ENCODE measurements at regions not wholly inside any gene's neighbourhood (a gene's known extent, or its start where the extent isn't known, plus 50 kb on each side); places are given as distances from the start of the nearest gene placed in this dataset.
"Not testable (repeated sequence)": the region's sequence is repeated elsewhere in the genome, so short reads cannot be mapped to it uniquely, and the experiment has no call there.

- ATAC-seq; H3K4me1 ChIP-seq (ENCODE audit: control insufficient read depth, insufficient read depth, low read length); H3K36me3 Mint-ChIP-seq; DNase-seq; H3K4me3 Mint-ChIP-seq; H3K9me3 ChIP-seq (ENCODE audit: control insufficient read depth, insufficient read depth, low read length); intact Hi-C loops (cut with micrococcal nuclease); H3K27me3 Mint-ChIP-seq (ENCODE audit: low read depth in 2 of 2); H3K27me3 ChIP-seq (ENCODE audit: control insufficient read depth, insufficient read depth, low read length); H3K27ac Mint-ChIP-seq; H3K4me3 ChIP-seq (ENCODE audit: low read length); H3K4me1 Mint-ChIP-seq; H3K9me3 Mint-ChIP-seq; H3K27ac ChIP-seq (ENCODE audit: low read length); H3K36me3 ChIP-seq (ENCODE audit: control insufficient read depth, insufficient read depth, low read length): not testable (repeated sequence)
- WGBS (ENCODE audit: insufficient coverage): 87% methylated on average over 14 of the region's 19 CpGs
Observed at GRCh38 chr9:138207300-138208179, 330.0 kb downstream of the CACNA1B start.

GRCh38 chr9:138209071-138209644 lies 331.6 kb downstream of the CACNA1B start:
- H3K27ac Mint-ChIP-seq; H3K4me1 ChIP-seq (ENCODE audit: control insufficient read depth, insufficient read depth, low read length); intact Hi-C loops (cut with micrococcal nuclease); H3K36me3 ChIP-seq (ENCODE audit: control insufficient read depth, insufficient read depth, low read length); H3K4me1 Mint-ChIP-seq; H3K9me3 Mint-ChIP-seq; ATAC-seq; H3K4me3 ChIP-seq (ENCODE audit: low read length); DNase-seq; H3K27me3 ChIP-seq (ENCODE audit: control insufficient read depth, insufficient read depth, low read length); H3K9me3 ChIP-seq (ENCODE audit: control insufficient read depth, insufficient read depth, low read length); H3K27me3 Mint-ChIP-seq (ENCODE audit: low read depth in 2 of 2); H3K27ac ChIP-seq (ENCODE audit: low read length); H3K36me3 Mint-ChIP-seq; H3K4me3 Mint-ChIP-seq: not testable (repeated sequence)
- 72% methylated on average over 2 of the region's 8 CpGs for WGBS (ENCODE audit: insufficient coverage)

- H3K4me3 Mint-ChIP-seq; DNase-seq; H3K27me3 Mint-ChIP-seq (ENCODE audit: low read depth in 2 of 2); H3K36me3 Mint-ChIP-seq; H3K27ac Mint-ChIP-seq; H3K36me3 ChIP-seq (ENCODE audit: control insufficient read depth, insufficient read depth, low read length); H3K4me3 ChIP-seq (ENCODE audit: low read length); H3K4me1 Mint-ChIP-seq; H3K9me3 Mint-ChIP-seq; ATAC-seq; H3K27me3 ChIP-seq (ENCODE audit: control insufficient read depth, insufficient read depth, low read length); H3K9me3 ChIP-seq (ENCODE audit: control insufficient read depth, insufficient read depth, low read length); intact Hi-C loops (cut with micrococcal nuclease); H3K4me1 ChIP-seq (ENCODE audit: control insufficient read depth, insufficient read depth, low read length); H3K27ac ChIP-seq (ENCODE audit: low read length): not testable (repeated sequence)
- 68% methylated on average over 6 of the region's 7 CpGs for WGBS (ENCODE audit: insufficient coverage)
Observed at GRCh38 chr9:138210388-138210986, 332.9 kb downstream of the CACNA1B start.

GRCh38 chr9:138211070-138211469 lies 333.5 kb downstream of the CACNA1B start:
- H3K36me3 Mint-ChIP-seq: not testable (repeated sequence)

GRCh38 chr9:138211544-138212219 lies 334.1 kb downstream of the CACNA1B start:
- H3K36me3 ChIP-seq (ENCODE audit: control insufficient read depth, insufficient read depth, low read length); H3K4me3 ChIP-seq (ENCODE audit: low read length); H3K4me1 ChIP-seq (ENCODE audit: control insufficient read depth, insufficient read depth, low read length); H3K9me3 ChIP-seq (ENCODE audit: control insufficient read depth, insufficient read depth, low read length); ATAC-seq; H3K27ac ChIP-seq (ENCODE audit: low read length); H3K36me3 Mint-ChIP-seq; H3K27ac Mint-ChIP-seq; H3K27me3 ChIP-seq (ENCODE audit: control insufficient read depth, insufficient read depth, low read length); H3K9me3 Mint-ChIP-seq; H3K4me3 Mint-ChIP-seq; H3K27me3 Mint-ChIP-seq (ENCODE audit: low read depth in 2 of 2); H3K4me1 Mint-ChIP-seq; DNase-seq; intact Hi-C loops (cut with micrococcal nuclease): not testable (repeated sequence)
- 65% methylated on average over 6 of the region's 7 CpGs for WGBS (ENCODE audit: insufficient coverage)

More at GRCh38 chr9:138211070-138211469, 333.5 kb downstream of the CACNA1B start:
- DNase-seq; H3K27me3 Mint-ChIP-seq (ENCODE audit: low read depth in 2 of 2); H3K36me3 ChIP-seq (ENCODE audit: control insufficient read depth, insufficient read depth, low read length); H3K4me3 Mint-ChIP-seq; H3K9me3 Mint-ChIP-seq; H3K27ac ChIP-seq (ENCODE audit: low read length); intact Hi-C loops (cut with micrococcal nuclease); ATAC-seq; H3K27ac Mint-ChIP-seq; H3K27me3 ChIP-seq (ENCODE audit: control insufficient read depth, insufficient read depth, low read length); H3K4me1 Mint-ChIP-seq; H3K4me3 ChIP-seq (ENCODE audit: low read length); H3K4me1 ChIP-seq (ENCODE audit: control insufficient read depth, insufficient read depth, low read length); H3K9me3 ChIP-seq (ENCODE audit: control insufficient read depth, insufficient read depth, low read length): not testable (repeated sequence)
- WGBS (ENCODE audit: insufficient coverage): 63% methylated on average over 1 of the region's 4 CpGs

- ATAC-seq; H3K27ac Mint-ChIP-seq; intact Hi-C loops (cut with micrococcal nuclease); H3K4me3 ChIP-seq (ENCODE audit: low read length); H3K9me3 ChIP-seq (ENCODE audit: control insufficient read depth, insufficient read depth, low read length); H3K36me3 ChIP-seq (ENCODE audit: control insufficient read depth, insufficient read depth, low read length); H3K27me3 Mint-ChIP-seq (ENCODE audit: low read depth in 2 of 2); H3K27me3 ChIP-seq (ENCODE audit: control insufficient read depth, insufficient read depth, low read length); H3K4me1 ChIP-seq (ENCODE audit: control insufficient read depth, insufficient read depth, low read length); H3K27ac ChIP-seq (ENCODE audit: low read length); H3K4me1 Mint-ChIP-seq; H3K4me3 Mint-ChIP-seq; H3K9me3 Mint-ChIP-seq; DNase-seq; H3K36me3 Mint-ChIP-seq: not testable (repeated sequence)
- 100% methylated on average over 1 of the region's 3 CpGs for WGBS (ENCODE audit: insufficient coverage)
Observed at GRCh38 chr9:138212811-138213210, 335.2 kb downstream of the CACNA1B start.

GRCh38 chr9:138213748-138214147 lies 336.2 kb downstream of the CACNA1B start:
- H3K4me1 ChIP-seq (ENCODE audit: control insufficient read depth, insufficient read depth, low read length); H3K27me3 Mint-ChIP-seq (ENCODE audit: low read depth in 2 of 2); H3K36me3 Mint-ChIP-seq; H3K4me3 Mint-ChIP-seq; H3K4me3 ChIP-seq (ENCODE audit: low read length); H3K27ac Mint-ChIP-seq; intact Hi-C loops (cut with micrococcal nuclease); DNase-seq; H3K9me3 Mint-ChIP-seq; H3K4me1 Mint-ChIP-seq; H3K27ac ChIP-seq (ENCODE audit: low read length); H3K27me3 ChIP-seq (ENCODE audit: control insufficient read depth, insufficient read depth, low read length); H3K36me3 ChIP-seq (ENCODE audit: control insufficient read depth, insufficient read depth, low read length); H3K9me3 ChIP-seq (ENCODE audit: control insufficient read depth, insufficient read depth, low read length): not testable (repeated sequence)
- ATAC-seq: peak in 1 of 3 donors; percentile 51
- WGBS (ENCODE audit: insufficient coverage): no CpG with 5 or more reads among the region's 6 CpGs

Measured in natural killer cell (primary cell).